Right lobe of liver (tissue), 4 donors: ENCODE measurements at regions not wholly inside any gene's neighbourhood (a gene's known extent, or its start where the extent isn't known, plus 50 kb on each side); places are given as distances from the start of the nearest gene placed in this dataset.

Experiments used
- POLR2A ChIP-seq: fragments of 450-650 bp; IDR thresholded peaks from one replicate; pipeline ENCODE4 v1.6.1; 2017; ENCODE audit warnings: antibody characterized with exemption, mild to moderate bottlenecking
- TF ChIP-seq, protein P1 (sequence below), 4 donors: fragments of 200-600 bp in 3 of 4; fragments of 450-650 bp in 1 of 4; IDR thresholded peaks; one replicate each; pipeline versions ENCODE4 v1.5.1 to v1.8.0; 2016 to 2022; ENCODE audit warnings: antibody characterized with exemption in 4 of 4, mild to moderate bottlenecking in 2 of 4
- donor health status: DM: no; HTN: no; CAD: no.
- donor health status: DM: no; HTN: no; CAD: no.
- donor health status: DM: no; HTN: yes; CAD: no.

DNA sequence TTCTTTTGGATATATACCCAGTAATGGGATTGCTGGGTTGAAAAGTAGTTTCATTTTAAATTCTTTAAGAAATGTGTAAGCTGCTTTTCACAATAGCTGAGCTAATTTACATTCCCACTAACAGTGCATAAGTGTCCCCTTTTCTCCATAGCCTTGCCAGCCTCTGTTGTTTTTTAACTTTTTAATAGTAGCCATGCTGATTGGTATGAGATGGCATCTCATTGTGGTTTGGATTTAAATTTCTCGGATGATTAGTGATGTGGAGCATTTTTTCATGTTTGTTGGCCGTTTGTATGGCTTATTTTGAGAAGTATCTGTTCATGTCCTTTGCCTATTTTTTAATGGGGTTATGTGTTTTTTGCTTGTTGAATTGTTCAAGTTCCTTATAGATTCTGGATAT lies 444.3 kb upstream of the ATP11B start:
- TF ChIP-seq, protein P1, sequence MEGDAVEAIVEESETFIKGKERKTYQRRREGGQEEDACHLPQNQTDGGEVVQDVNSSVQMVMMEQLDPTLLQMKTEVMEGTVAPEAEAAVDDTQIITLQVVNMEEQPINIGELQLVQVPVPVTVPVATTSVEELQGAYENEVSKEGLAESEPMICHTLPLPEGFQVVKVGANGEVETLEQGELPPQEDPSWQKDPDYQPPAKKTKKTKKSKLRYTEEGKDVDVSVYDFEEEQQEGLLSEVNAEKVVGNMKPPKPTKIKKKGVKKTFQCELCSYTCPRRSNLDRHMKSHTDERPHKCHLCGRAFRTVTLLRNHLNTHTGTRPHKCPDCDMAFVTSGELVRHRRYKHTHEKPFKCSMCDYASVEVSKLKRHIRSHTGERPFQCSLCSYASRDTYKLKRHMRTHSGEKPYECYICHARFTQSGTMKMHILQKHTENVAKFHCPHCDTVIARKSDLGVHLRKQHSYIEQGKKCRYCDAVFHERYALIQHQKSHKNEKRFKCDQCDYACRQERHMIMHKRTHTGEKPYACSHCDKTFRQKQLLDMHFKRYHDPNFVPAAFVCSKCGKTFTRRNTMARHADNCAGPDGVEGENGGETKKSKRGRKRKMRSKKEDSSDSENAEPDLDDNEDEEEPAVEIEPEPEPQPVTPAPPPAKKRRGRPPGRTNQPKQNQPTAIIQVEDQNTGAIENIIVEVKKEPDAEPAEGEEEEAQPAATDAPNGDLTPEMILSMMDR (IDR thresholded peaks at IDR 0.05) = no peak
- no peak for TF ChIP-seq POLR2A
